ENCODE measurements at regions not wholly inside any gene's neighbourhood (a gene's known extent, or its start where the extent isn't known, plus 50 kb on each side); places are given as distances from the start of the nearest gene placed in this dataset.

GRCh38 chr20:52787962-52788361 lies 184.2 kb upstream of the TSHZ2 start:
- Histone ChIP-seq H3K36me3 (no peaks in the 10 kb centered on the region), H3K27ac (no peak overlapping the region), H3K4me3 (no peak overlapping the region), H3K4me1 (no peaks in the 10 kb centered on the region), H3K27me3 (no peaks in the 10 kb centered on the region), H3K9me3 (no peaks in the 10 kb centered on the region)
- intact Hi-C loops (cut with DNase I; ENCODE audit: low total_unique reads): no loop called here
- no peak for TF ChIP-seq EP300 (IDR thresholded peaks at IDR 0.05)
- TF ChIP-seq POLR2AphosphoS5 (IDR thresholded peaks at IDR 0.05): no peak
- no peak for TF ChIP-seq POLR2A (IDR thresholded peaks at IDR 0.05)
- TF ChIP-seq CTCF (IDR thresholded peaks at IDR 0.05): no peak
- no peak for DNase-seq
- WGBS, 5 donors: 71 to 75% (median 73%) methylated on average over 3 of the region's 3 CpGs

GRCh38 chr20:52787216-52787615 lies 184.9 kb upstream of the TSHZ2 start:
- H3K27me3 ChIP-seq: no peaks in the 10 kb centered on the region
- no peak overlapping the region for H3K27ac ChIP-seq
- no peaks in the 10 kb centered on the region for H3K4me1 ChIP-seq
- intact Hi-C loops (cut with DNase I; ENCODE audit: low total_unique reads): no loop called here
- DNase-seq: no peak
- WGBS, 5 donors: 66 to 72% (median 72%) methylated on average over 3 of the region's 3 CpGs
- H3K4me3 ChIP-seq: no peak overlapping the region
- TF ChIP-seq POLR2A (IDR thresholded peaks at IDR 0.05): no peak
- TF ChIP-seq EP300 (IDR thresholded peaks at IDR 0.05): no peak
- TF ChIP-seq POLR2AphosphoS5 (IDR thresholded peaks at IDR 0.05): no peak
- TF ChIP-seq CTCF (IDR thresholded peaks at IDR 0.05): no peak
- H3K36me3 ChIP-seq: no peaks in the 10 kb centered on the region
- no peaks in the 10 kb centered on the region for H3K9me3 ChIP-seq

- 65 to 77% (median 70%) methylated on average over 6 of the region's 6 CpGs for WGBS, 5 donors
- Histone ChIP-seq H3K27me3 (no peaks in the 10 kb centered on the region), H3K9me3 (no peaks in the 10 kb centered on the region), H3K4me3 (no peak overlapping the region), H3K4me1 (no peaks in the 10 kb centered on the region), H3K36me3 (no peaks in the 10 kb centered on the region), H3K27ac (no peak overlapping the region)
- TF ChIP-seq POLR2A (IDR thresholded peaks at IDR 0.05) (no peak), POLR2AphosphoS5 (IDR thresholded peaks at IDR 0.05) (no peak), EP300 (IDR thresholded peaks at IDR 0.05) (no peak), CTCF (IDR thresholded peaks at IDR 0.05) (no peak)
- intact Hi-C loops (cut with DNase I; ENCODE audit: low total_unique reads): no loop called here
- DNase-seq: no peak
Measured at GRCh38 chr20:52785679-52786078, 186.5 kb upstream of the TSHZ2 start.

- no peak for TF ChIP-seq EP300 (IDR thresholded peaks at IDR 0.05)
- peak in 1 of 7 experiments; percentile 15 for TF ChIP-seq CTCF (IDR thresholded peaks at IDR 0.05)
- intact Hi-C loops (cut with DNase I; ENCODE audit: low total_unique reads): no loop called here
- Histone ChIP-seq H3K9me3 (no peaks in the 10 kb centered on the region), H3K36me3 (no peaks in the 10 kb centered on the region), H3K4me3 (no peak overlapping the region), H3K27ac (no peak overlapping the region), H3K27me3 (no peaks in the 10 kb centered on the region), H3K4me1 (no peaks in the 10 kb centered on the region)
- no peak for DNase-seq
- WGBS, 5 donors: 59 to 78% (median 73%) methylated on average over 2 of the region's 2 CpGs
Measured at GRCh38 chr20:52783769-52784168, 188.4 kb upstream of the TSHZ2 start.
